ENCODE measurements at regions not wholly inside any gene's neighbourhood (a gene's known extent, or its start where the extent isn't known, plus 50 kb on each side); places are given as distances from the start of the nearest gene placed in this dataset.

DNA sequence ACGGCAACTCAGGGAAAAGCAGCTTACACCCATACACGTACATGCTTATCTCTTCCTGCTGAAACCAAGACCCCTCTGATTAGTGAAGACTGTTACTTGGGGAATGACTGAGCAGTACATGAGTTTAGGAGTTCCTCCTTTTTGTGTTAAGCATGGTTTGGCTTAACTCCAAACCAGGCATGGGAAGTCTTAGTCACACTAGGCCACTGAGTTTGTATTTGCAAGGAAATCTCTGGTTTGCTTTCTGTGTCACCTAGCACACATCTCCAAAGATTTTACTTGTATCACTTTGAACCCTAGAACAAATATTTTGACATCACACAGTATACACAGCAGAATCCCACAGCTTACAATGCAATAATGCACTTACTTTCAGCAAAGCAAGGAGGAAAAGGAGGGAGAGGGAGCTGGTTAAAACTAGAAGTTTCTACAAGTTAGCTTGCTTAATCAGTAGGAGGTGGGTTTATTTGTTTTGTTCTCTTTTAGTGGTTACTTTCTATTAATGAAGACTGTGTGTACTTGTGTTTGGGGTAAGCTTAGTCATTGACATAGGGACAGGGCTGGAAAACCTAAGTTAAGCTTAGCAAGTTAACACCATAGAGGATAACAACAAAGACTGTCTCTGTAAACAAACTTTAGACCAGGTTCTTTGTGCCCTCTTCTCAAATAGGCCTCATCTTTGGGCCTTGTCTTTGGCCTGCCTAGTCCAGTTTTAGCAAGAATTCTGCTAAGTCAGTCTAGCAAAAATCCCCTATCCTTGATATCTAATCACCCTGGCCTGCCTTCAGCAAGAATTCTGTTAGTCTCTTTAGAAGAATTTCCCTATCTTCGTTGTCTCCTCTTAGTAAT, 219.4 kb downstream of the MREG start (continued):
- TF ChIP-seq, protein P1, sequence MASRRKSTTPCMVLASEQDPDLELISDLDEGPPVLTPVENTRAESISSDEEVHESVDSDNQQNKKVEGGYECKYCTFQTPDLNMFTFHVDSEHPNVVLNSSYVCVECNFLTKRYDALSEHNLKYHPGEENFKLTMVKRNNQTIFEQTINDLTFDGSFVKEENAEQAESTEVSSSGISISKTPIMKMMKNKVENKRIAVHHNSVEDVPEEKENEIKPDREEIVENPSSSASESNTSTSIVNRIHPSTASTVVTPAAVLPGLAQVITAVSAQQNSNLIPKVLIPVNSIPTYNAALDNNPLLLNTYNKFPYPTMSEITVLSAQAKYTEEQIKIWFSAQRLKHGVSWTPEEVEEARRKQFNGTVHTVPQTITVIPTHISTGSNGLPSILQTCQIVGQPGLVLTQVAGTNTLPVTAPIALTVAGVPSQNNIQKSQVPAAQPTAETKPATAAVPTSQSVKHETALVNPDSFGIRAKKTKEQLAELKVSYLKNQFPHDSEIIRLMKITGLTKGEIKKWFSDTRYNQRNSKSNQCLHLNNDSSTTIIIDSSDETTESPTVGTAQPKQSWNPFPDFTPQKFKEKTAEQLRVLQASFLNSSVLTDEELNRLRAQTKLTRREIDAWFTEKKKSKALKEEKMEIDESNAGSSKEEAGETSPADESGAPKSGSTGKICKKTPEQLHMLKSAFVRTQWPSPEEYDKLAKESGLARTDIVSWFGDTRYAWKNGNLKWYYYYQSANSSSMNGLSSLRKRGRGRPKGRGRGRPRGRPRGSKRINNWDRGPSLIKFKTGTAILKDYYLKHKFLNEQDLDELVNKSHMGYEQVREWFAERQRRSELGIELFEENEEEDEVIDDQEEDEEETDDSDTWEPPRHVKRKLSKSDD (CRISPR knock-in tag; IDR thresholded peaks at IDR 0.05; ENCODE audit: low read depth) = peak; percentile 54; the same call in 1 of the 2 replicates
- no peak for TF ChIP-seq PRPF4 (IDR thresholded peaks at IDR 0.05; ENCODE audit: low read depth, low read length, poor library complexity, severe bottlenecking)
- peak; percentile 91 for TF ChIP-seq MIXL1 (CRISPR knock-in tag; IDR thresholded peaks at IDR 0.05)
- TF ChIP-seq ZNF781 (CRISPR knock-in tag; IDR thresholded peaks at IDR 0.05; ENCODE audit: borderline replicate concordance, not compliant biosample characterization) = peak; percentile 81
- TF ChIP-seq ARNT2 (CRISPR knock-in tag; IDR thresholded peaks at IDR 0.05; ENCODE audit: low read depth) = peak; percentile 65
- TF ChIP-seq ZNF570 (CRISPR knock-in tag; IDR thresholded peaks at IDR 0.05; ENCODE audit: borderline replicate concordance) = no peak
- TF ChIP-seq EEA1 (CRISPR knock-in tag; IDR thresholded peaks at IDR 0.05; ENCODE audit: borderline replicate concordance) = no peak
- TF ChIP-seq CBX5 (CRISPR knock-in tag; IDR thresholded peaks at IDR 0.05; ENCODE audit: borderline replicate concordance) = peak; percentile 93
- no peak; the same call in 1 of the 2 replicates for TF ChIP-seq ZNF12 (CRISPR knock-in tag; IDR thresholded peaks at IDR 0.05)
- TF ChIP-seq KDM4B (CRISPR knock-in tag; IDR thresholded peaks at IDR 0.05) = peak; percentile 21; the same call in 1 of the 2 replicates
- peak; percentile 96 for TF ChIP-seq SP140L (CRISPR knock-in tag; IDR thresholded peaks at IDR 0.05; ENCODE audit: borderline replicate concordance)
- no peak for TF ChIP-seq SRF (IDR thresholded peaks at IDR 0.05; ENCODE audit: low read depth, low read length)
- TF ChIP-seq, protein P2, sequence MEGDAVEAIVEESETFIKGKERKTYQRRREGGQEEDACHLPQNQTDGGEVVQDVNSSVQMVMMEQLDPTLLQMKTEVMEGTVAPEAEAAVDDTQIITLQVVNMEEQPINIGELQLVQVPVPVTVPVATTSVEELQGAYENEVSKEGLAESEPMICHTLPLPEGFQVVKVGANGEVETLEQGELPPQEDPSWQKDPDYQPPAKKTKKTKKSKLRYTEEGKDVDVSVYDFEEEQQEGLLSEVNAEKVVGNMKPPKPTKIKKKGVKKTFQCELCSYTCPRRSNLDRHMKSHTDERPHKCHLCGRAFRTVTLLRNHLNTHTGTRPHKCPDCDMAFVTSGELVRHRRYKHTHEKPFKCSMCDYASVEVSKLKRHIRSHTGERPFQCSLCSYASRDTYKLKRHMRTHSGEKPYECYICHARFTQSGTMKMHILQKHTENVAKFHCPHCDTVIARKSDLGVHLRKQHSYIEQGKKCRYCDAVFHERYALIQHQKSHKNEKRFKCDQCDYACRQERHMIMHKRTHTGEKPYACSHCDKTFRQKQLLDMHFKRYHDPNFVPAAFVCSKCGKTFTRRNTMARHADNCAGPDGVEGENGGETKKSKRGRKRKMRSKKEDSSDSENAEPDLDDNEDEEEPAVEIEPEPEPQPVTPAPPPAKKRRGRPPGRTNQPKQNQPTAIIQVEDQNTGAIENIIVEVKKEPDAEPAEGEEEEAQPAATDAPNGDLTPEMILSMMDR (CRISPR knock-in tag; IDR thresholded peaks at IDR 0.05) = no peak
- no peak for TF ChIP-seq ZFP36L2 (CRISPR knock-in tag; IDR thresholded peaks at IDR 0.05)
- TF ChIP-seq GABPA (IDR thresholded peaks at IDR 0.05; ENCODE audit: low read depth, low read length) = no peak
- peak; percentile 23; the same call in 1 of the 2 replicates for TF ChIP-seq GABPA (CRISPR knock-in tag; IDR thresholded peaks at IDR 0.05; ENCODE audit: low read depth)
- TF ChIP-seq, protein P3, sequence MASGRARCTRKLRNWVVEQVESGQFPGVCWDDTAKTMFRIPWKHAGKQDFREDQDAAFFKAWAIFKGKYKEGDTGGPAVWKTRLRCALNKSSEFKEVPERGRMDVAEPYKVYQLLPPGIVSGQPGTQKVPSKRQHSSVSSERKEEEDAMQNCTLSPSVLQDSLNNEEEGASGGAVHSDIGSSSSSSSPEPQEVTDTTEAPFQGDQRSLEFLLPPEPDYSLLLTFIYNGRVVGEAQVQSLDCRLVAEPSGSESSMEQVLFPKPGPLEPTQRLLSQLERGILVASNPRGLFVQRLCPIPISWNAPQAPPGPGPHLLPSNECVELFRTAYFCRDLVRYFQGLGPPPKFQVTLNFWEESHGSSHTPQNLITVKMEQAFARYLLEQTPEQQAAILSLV (CRISPR knock-in tag; IDR thresholded peaks at IDR 0.05; ENCODE audit: borderline replicate concordance) = no peak
- TF ChIP-seq, protein P4, sequence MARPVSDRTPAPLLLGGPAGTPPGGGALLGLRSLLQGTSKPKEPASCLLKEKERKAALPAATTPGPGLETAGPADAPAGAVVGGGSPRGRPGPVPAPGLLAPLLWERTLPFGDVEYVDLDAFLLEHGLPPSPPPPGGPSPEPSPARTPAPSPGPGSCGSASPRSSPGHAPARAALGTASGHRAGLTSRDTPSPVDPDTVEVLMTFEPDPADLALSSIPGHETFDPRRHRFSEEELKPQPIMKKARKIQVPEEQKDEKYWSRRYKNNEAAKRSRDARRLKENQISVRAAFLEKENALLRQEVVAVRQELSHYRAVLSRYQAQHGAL (CRISPR knock-in tag; IDR thresholded peaks at IDR 0.05; ENCODE audit: not compliant biosample characterization) = peak; percentile 56
- peak; percentile 78 for TF ChIP-seq ARNTL (CRISPR knock-in tag; IDR thresholded peaks at IDR 0.05)
- TF ChIP-seq, protein P5, sequence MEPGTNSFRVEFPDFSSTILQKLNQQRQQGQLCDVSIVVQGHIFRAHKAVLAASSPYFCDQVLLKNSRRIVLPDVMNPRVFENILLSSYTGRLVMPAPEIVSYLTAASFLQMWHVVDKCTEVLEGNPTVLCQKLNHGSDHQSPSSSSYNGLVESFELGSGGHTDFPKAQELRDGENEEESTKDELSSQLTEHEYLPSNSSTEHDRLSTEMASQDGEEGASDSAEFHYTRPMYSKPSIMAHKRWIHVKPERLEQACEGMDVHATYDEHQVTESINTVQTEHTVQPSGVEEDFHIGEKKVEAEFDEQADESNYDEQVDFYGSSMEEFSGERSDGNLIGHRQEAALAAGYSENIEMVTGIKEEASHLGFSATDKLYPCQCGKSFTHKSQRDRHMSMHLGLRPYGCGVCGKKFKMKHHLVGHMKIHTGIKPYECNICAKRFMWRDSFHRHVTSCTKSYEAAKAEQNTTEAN (CRISPR knock-in tag; conservative IDR thresholded peaks at IDR 0.05) = peak; percentile 95
- TF ChIP-seq KLF13 (CRISPR knock-in tag; IDR thresholded peaks at IDR 0.05) = no peak
- peak; percentile 96 for TF ChIP-seq HDAC1 (CRISPR knock-in tag; IDR thresholded peaks at IDR 0.05)
- TF ChIP-seq HMG20B (CRISPR knock-in tag; conservative IDR thresholded peaks at IDR 0.05) = peak; percentile 94

Data from HepG2 (cell line).